ENCODE measurements at regions not wholly inside any gene's neighbourhood (a gene's known extent, or its start where the extent isn't known, plus 50 kb on each side); places are given as distances from the start of the nearest gene placed in this dataset.

DNA sequence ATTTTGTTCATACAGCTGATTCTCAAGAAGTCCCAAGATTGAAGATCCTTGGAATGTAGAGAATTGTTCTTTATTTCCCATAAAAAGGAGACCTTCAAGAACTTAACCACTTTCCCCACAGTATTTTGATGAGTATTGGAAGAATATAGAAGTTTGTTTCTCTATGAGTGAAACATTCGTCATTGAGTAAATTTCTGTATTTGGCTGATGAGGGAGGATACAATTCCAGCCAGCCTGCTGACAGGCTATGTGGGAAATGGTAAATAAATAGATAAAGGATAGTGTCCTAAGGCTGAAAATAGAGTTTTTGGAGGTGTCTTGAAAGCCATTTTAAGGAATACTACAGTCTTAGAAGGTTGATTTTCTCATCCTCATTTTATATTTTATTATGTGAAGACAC, 1076.1 kb downstream of the ROBO2 start:
- H3K4me2 ChIP-seq (ENCODE audit: insufficient read depth, low read length), result no peak overlapping the region
- DNase-seq (ENCODE audit: low read depth, low spot score) (no peak), FAIRE-seq (no peak)
- ChIA-PET CTCF (interaction anchor here (0.9 to 1.3 kb wide), 2 partner anchors 28 to 62 kb away, joined by 3 read pairs; no protein-coding TSS in a partner anchor), POLR2A (no interaction called here)
- intact Hi-C loops (cut with micrococcal nuclease), result no loop called here
- no peaks in the 10 kb centered on the region for H3K36me3 ChIP-seq (ENCODE audit: control insufficient read depth in 2 of 2, extremely low read depth in 1 of 2, insufficient read depth in 2 of 2, low read length in 2 of 2)
- no peak overlapping the region for H3K27ac ChIP-seq (ENCODE audit: insufficient read depth, low read depth, low read length)
- H3K9ac ChIP-seq (replicated peaks; ENCODE audit: extremely low read depth, insufficient read depth, low read length), result no peak overlapping the region
- no peaks in the 10 kb centered on the region for H3K4me1 ChIP-seq (ENCODE audit: control insufficient read depth, extremely low read depth, insufficient read depth, low read length)
- H2AFZ ChIP-seq (ENCODE audit: low read depth, low read length), result no peak overlapping the region
- no peaks in the 10 kb centered on the region for H3K79me2 ChIP-seq (ENCODE audit: control insufficient read depth, insufficient read depth, low read length)
- no peaks in the 10 kb centered on the region for H3K9me3 ChIP-seq (replicated peaks; ENCODE audit: control insufficient read depth, insufficient read depth, low read length)
- dilution Hi-C loops (cut with MboI; ENCODE audit: extremely low pct_ligation_motif_present, low sequenced_read_pairs), result no loop called here
- H3K4me3 ChIP-seq (replicated peaks in 1 of 3; ENCODE audit: insufficient read depth in 1 of 3, low read depth in 1 of 3, low read length in 3 of 3), result no peak overlapping the region
- TF ChIP-seq JUN (IDR thresholded peaks at IDR 0.05; ENCODE audit: borderline replicate concordance, insufficient read depth, insufficient read length, low read depth) (no peak), POLR2AphosphoS5 (IDR thresholded peaks at IDR 0.05; ENCODE audit: insufficient read depth, low read depth, low read length) (no peak), GATA2 (IDR thresholded peaks at IDR 0.05; ENCODE audit: insufficient read depth, insufficient read length, low read depth, low read length) (no peak), FOS (IDR thresholded peaks at IDR 0.05; ENCODE audit: borderline replicate concordance, insufficient read depth, low read length) (no peak), MYC (IDR thresholded peaks at IDR 0.05; ENCODE audit: low read depth, low read length) (no peak)
- no peaks in the 10 kb centered on the region for H3K27me3 ChIP-seq (ENCODE audit: control insufficient read depth in 2 of 2, insufficient read depth in 2 of 2, low read length in 2 of 2)
- H4K20me1 ChIP-seq (replicated peaks; ENCODE audit: control insufficient read depth, extremely low read depth, insufficient read depth, low read length), result no peaks in the 10 kb centered on the region
- no peaks in the 10 kb centered on the region for H3K9me1 ChIP-seq (replicated peaks; ENCODE audit: control insufficient read depth, extremely low read depth, insufficient read depth, low read length)
- BruUV-seq (replicated peaks), result no TSS peak

DNA sequence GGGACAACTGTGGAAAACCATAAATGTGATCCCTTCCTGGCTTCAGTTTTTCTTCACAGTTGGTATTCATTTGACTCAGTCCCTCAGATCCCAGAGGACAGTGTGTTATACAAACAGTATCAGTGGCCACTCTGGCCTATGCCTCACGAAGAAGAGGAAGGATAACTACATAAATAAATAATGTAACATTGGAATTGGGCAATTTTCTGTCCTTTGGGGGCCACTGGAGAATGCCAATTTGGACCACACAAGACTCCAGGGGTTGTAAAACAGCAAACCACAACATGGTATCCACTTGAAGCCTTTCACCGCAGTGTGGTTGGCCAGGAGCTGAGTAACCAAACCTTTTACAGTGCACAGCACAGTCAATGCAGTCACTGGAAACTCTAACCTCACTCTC, 1077.0 kb downstream of the ROBO2 start:
- Histone ChIP-seq H2AFZ (ENCODE audit: low read depth, low read length) (no peak overlapping the region), H3K4me3 (replicated peaks in 1 of 3; ENCODE audit: insufficient read depth in 1 of 3, low read depth in 1 of 3, low read length in 3 of 3) (no peak overlapping the region), H3K4me1 (ENCODE audit: control insufficient read depth, extremely low read depth, insufficient read depth, low read length) (no peaks in the 10 kb centered on the region), H3K27me3 (ENCODE audit: control insufficient read depth in 2 of 2, insufficient read depth in 2 of 2, low read length in 2 of 2) (no peaks in the 10 kb centered on the region), H3K79me2 (ENCODE audit: control insufficient read depth, insufficient read depth, low read length) (no peaks in the 10 kb centered on the region), H3K9me3 (replicated peaks; ENCODE audit: control insufficient read depth, insufficient read depth, low read length) (no peaks in the 10 kb centered on the region), H3K9ac (replicated peaks; ENCODE audit: extremely low read depth, insufficient read depth, low read length) (no peak overlapping the region), H4K20me1 (replicated peaks; ENCODE audit: control insufficient read depth, extremely low read depth, insufficient read depth, low read length) (no peaks in the 10 kb centered on the region), H3K27ac (ENCODE audit: insufficient read depth, low read depth, low read length) (no peak overlapping the region), H3K9me1 (replicated peaks; ENCODE audit: control insufficient read depth, extremely low read depth, insufficient read depth, low read length) (no peaks in the 10 kb centered on the region), H3K4me2 (ENCODE audit: insufficient read depth, low read length) (no peak overlapping the region), H3K36me3 (ENCODE audit: control insufficient read depth in 2 of 2, extremely low read depth in 1 of 2, insufficient read depth in 2 of 2, low read length in 2 of 2) (no peaks in the 10 kb centered on the region)
- POLR2A ChIA-PET, result no interaction called here
- TF ChIP-seq FOS (IDR thresholded peaks at IDR 0.05; ENCODE audit: borderline replicate concordance, insufficient read depth, low read length) (no peak), POLR2AphosphoS5 (IDR thresholded peaks at IDR 0.05; ENCODE audit: insufficient read depth, low read depth, low read length) (no peak)
- DNase-seq (ENCODE audit: low read depth, low spot score), result no peak
- no peak for FAIRE-seq
- CTCF ChIA-PET, result no interaction called here
- dilution Hi-C loops (cut with MboI; ENCODE audit: extremely low pct_ligation_motif_present, low sequenced_read_pairs) (no loop called here), intact Hi-C loops (cut with micrococcal nuclease) (no loop called here)
- BruUV-seq (replicated peaks), result no TSS peak

Measured in endothelial cell of umbilical vein (primary cell).